Neuronal stem cell (in vitro differentiated cells): ENCODE measurements at regions not wholly inside any gene's neighbourhood (a gene's known extent, or its start where the extent isn't known, plus 50 kb on each side); places are given as distances from the start of the nearest gene placed in this dataset.
A peak's percentile ranks its signal among the peaks of the same experiment; 100 is the strongest.
"Not testable (repeated sequence)": the region's sequence is repeated elsewhere in the genome, so short reads cannot be mapped to it uniquely, and the experiment has no call there.

ENCODE experiments used
- DNase-seq: peaks from one replicate; pipeline ENCODE4 v3.0.0-alpha.2; 2013; ENCODE audit warnings: low spot score
- H2AFZ ChIP-seq: one replicate; pipeline ENCODE4 v1.6.1; 2013; ENCODE audit warnings: mild to moderate bottlenecking, low read length, inconsistent platforms
- H2AK5ac ChIP-seq: 2 replicates; pipeline ENCODE4 v1.6.1; 2013; ENCODE audit warnings: low read depth, mild to moderate bottlenecking, inconsistent platforms, low read length, moderate library complexity, mixed read lengths
- H2BK120ac ChIP-seq: 2 replicates; pipeline ENCODE4 v1.6.1; 2013; ENCODE audit warnings: low read depth, mild to moderate bottlenecking, inconsistent platforms, low read length, moderate library complexity, mixed read lengths
- H2BK12ac ChIP-seq: one replicate; pipeline ENCODE4 v1.6.1; 2013; ENCODE audit warnings: low read length, inconsistent platforms
- H2BK15ac ChIP-seq: 2 replicates; pipeline ENCODE4 v1.6.1; 2013; ENCODE audit warnings: mild to moderate bottlenecking, low read length, inconsistent platforms, mixed read lengths
- H2BK5ac ChIP-seq: one replicate; pipeline ENCODE4 v1.6.1; 2013; ENCODE audit warnings: inconsistent platforms, mild to moderate bottlenecking, low read length, moderate library complexity
- H3K14ac ChIP-seq: one replicate; pipeline ENCODE4 v1.6.1; 2013; ENCODE audit warnings: low read length, inconsistent platforms
- H3K18ac ChIP-seq: 2 replicates; pipeline ENCODE4 v1.6.1; 2013; ENCODE audit warnings: low read length, inconsistent platforms
- H3K23ac ChIP-seq: 2 replicates; pipeline ENCODE4 v1.6.1; 2013; ENCODE audit warnings: low read depth, mild to moderate bottlenecking, mixed read lengths, low read length, inconsistent platforms; ENCODE audit not compliant: poor library complexity
- H3K27ac ChIP-seq: replicated peaks from 3 replicates; pipeline ENCODE4 v1.5.1; 2013; ENCODE audit warnings: low read length, inconsistent platforms
- H3K27me3 ChIP-seq, 3 experiments: 2 replicates each; pipeline ENCODE4 v1.6.1; 2013; ENCODE audit warnings: low read length in 3 of 3, mild to moderate bottlenecking in 2 of 3, inconsistent platforms in 1 of 3, low read depth in 1 of 3, mixed read lengths in 1 of 3, moderate library complexity in 1 of 3; ENCODE audit not compliant: control insufficient read depth in 3 of 3, insufficient read depth in 3 of 3
- H3K36me3 ChIP-seq, 2 donors: replicated peaks in 1 of 2; 2 replicates each; pipeline ENCODE4 v1.6.1; 2013; ENCODE audit warnings: low read length in 2 of 2; ENCODE audit not compliant: control insufficient read depth in 2 of 2, insufficient read depth in 2 of 2
- H3K4ac ChIP-seq: 2 replicates; pipeline ENCODE4 v1.6.1; 2013; ENCODE audit warnings: inconsistent platforms, mild to moderate bottlenecking, low read length, moderate library complexity
- H3K4me1 ChIP-seq, 2 donors: 1 replicate in 1 of 2; 2 replicates in 1 of 2; pipeline ENCODE4 v1.6.1; 2013; ENCODE audit warnings: low read length in 2 of 2, low read depth in 1 of 2; ENCODE audit not compliant: control insufficient read depth in 2 of 2, insufficient read depth in 1 of 2
- H3K4me2 ChIP-seq: one replicate; pipeline ENCODE4 v1.6.1; 2013; ENCODE audit warnings: mild to moderate bottlenecking, low read length, inconsistent platforms; ENCODE audit not compliant: insufficient read depth, poor library complexity, severe bottlenecking
- H3K4me3 ChIP-seq, 2 donors: 2 replicates each; pipeline ENCODE4 v1.5.1; 2013; ENCODE audit warnings: low read length in 2 of 2, mild to moderate bottlenecking in 2 of 2, inconsistent platforms in 1 of 2, moderate library complexity in 1 of 2
- H3K79me1 ChIP-seq: one replicate; pipeline ENCODE4 v1.6.1; 2013; ENCODE audit warnings: low read depth, mild to moderate bottlenecking, inconsistent platforms, low read length, moderate library complexity
- H3K9ac ChIP-seq: one replicate; pipeline ENCODE4 v1.6.1; 2013; ENCODE audit warnings: mild to moderate bottlenecking, low read depth, low read length, inconsistent platforms; ENCODE audit not compliant: poor library complexity
- H3K9me3 ChIP-seq, 2 donors: replicated peaks in 1 of 2; 2 replicates each; pipeline versions ENCODE3 to v1.6.1; 2013; ENCODE audit warnings: low read length in 2 of 2, mild to moderate bottlenecking in 2 of 2, inconsistent platforms in 1 of 2, low read depth in 1 of 2, mixed read lengths in 1 of 2, moderate library complexity in 1 of 2; ENCODE audit not compliant: control insufficient read depth in 2 of 2, insufficient read depth in 1 of 2
- H4K8ac ChIP-seq: one replicate; pipeline ENCODE4 v1.6.1; 2013; ENCODE audit warnings: low read depth, mild to moderate bottlenecking, inconsistent platforms, low read length, moderate library complexity
- H4K91ac ChIP-seq: one replicate; pipeline ENCODE4 v1.6.1; 2013; ENCODE audit warnings: low read length, low read depth, mild to moderate bottlenecking, inconsistent platforms; ENCODE audit not compliant: poor library complexity
- WGBS, 2 donors: extraction: QIAGEN DNeasy Blood & Tissue Kit; methylation state at CpG; one replicate each; pipeline ENCODE4 v1.1.7; 2013; ENCODE audit warnings: missing lambda C conversion rate in 2 of 2, mixed read lengths in 1 of 2; ENCODE audit not compliant: insufficient read length in 2 of 2, insufficient replicate concordance in 1 of 2; ENCODE audit errors: extremely low coverage in 2 of 2; 5-methylcytosine and 5-hydroxymethylcytosine counted together

DNA sequence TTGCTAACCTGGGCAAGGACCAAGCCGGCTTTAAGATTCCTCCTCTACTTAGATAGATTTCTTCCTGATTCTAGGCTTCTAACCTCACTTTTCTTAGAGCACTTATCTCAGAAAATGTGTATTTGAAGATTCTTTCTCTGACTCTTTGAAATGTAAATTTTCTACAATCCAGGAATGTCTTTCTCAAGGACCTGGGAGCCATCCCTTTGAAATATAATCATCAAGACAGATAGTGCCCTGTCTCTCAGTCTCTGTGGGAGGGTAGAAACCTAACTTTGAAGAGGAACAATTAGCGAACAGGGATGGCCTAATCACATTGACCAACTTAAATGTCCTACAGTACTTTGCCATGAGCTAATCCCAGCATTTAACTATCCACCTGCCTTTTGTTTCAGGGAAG lies 1646.0 kb downstream of the PCDH9 start:
- Histone ChIP-seq H4K91ac (no peak overlapping the region), H3K9me3 (no peaks in the 10 kb centered on the region), H3K23ac (no peak overlapping the region), H3K4ac (no peak overlapping the region), H3K79me1 (no peaks in the 10 kb centered on the region), H4K8ac (no peak overlapping the region), H3K36me3 (no peaks in the 10 kb centered on the region), H2BK5ac (no peak overlapping the region), H3K27me3 (no peaks in the 10 kb centered on the region), H2AK5ac (no peak overlapping the region), H3K14ac (no peak overlapping the region), H2BK15ac (no peak overlapping the region), H3K4me1 (no peaks in the 10 kb centered on the region), H2BK120ac (no peak overlapping the region), H3K4me3 (no peak overlapping the region), H3K27ac (no peak overlapping the region), H3K4me2 (no peak overlapping the region), H3K18ac (no peak overlapping the region), H2AFZ (no peak overlapping the region), H2BK12ac (no peak overlapping the region), H3K9ac (no peak overlapping the region)
- no CpG with 5 or more reads among the region's 2 CpGs for WGBS, 2 donors
- no peak for DNase-seq

DNA sequence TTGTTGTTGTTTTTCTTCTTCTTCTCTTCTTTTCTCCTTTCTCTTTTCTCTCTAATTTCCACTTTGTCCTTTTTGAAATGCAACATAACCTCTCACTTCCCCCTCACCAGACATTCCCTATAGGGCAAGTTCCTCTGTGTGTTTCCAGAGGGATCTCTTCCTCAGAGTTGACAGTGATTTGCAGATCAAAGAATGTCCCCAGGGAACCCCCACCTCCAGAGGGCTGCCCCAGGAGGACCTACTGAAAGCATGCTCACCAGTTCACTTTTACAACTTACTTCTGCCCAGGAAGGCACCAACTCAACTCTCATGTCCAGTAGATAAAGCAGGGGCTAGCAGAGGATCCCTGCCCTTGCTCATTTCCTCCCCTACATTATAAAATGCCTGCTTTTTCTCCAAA lies 1648.0 kb downstream of the PCDH9 start:
- Histone ChIP-seq H3K27ac (no peak overlapping the region), H3K14ac (no peak overlapping the region), H3K27me3 (no peaks in the 10 kb centered on the region), H3K4me1 (no peaks in the 10 kb centered on the region), H4K91ac (no peak overlapping the region), H3K9ac (no peak overlapping the region), H3K79me1 (no peaks in the 10 kb centered on the region), H2AK5ac (no peak overlapping the region), H2BK120ac (no peak overlapping the region), H2BK5ac (no peak overlapping the region), H3K4me2 (no peak overlapping the region), H3K23ac (no peak overlapping the region), H3K9me3 (no peaks in the 10 kb centered on the region), H3K4me3 (no peak overlapping the region), H4K8ac (no peak overlapping the region), H3K36me3 (no peaks in the 10 kb centered on the region), H3K4ac (no peak overlapping the region), H2AFZ (peak overlapping the region; percentile 57), H2BK15ac (no peak overlapping the region), H3K18ac (no peak overlapping the region), H2BK12ac (no peak overlapping the region)
- no peak for DNase-seq

DNA sequence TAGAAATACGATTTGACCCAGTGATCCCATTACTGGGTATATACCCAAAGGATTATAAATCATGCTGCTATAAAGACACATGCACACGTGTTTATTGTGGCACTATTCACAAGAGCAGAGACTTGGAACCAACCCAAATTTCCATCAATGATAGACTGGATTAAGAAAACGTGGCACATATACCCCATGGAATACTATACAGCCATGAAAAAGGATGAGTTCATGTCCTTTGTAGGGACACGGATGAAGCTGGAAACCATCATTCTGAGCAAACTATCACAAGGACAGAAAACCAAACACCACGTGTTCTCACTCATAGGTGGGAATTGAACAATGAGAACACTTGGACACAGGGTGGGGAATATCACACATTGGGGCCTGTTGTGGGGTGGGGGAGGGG lies 1665.6 kb downstream of the PCDH9 start:
- not testable (repeated sequence) for H3K4me2 ChIP-seq, H4K91ac ChIP-seq, H3K79me1 ChIP-seq, H3K27me3 ChIP-seq, H3K18ac ChIP-seq, H3K27ac ChIP-seq, H2BK5ac ChIP-seq, H3K36me3 ChIP-seq, H2BK12ac ChIP-seq, H3K14ac ChIP-seq, H2BK15ac ChIP-seq, H3K4ac ChIP-seq, H2AFZ ChIP-seq, H2AK5ac ChIP-seq, DNase-seq, H4K8ac ChIP-seq, H3K9me3 ChIP-seq, H3K23ac ChIP-seq, H3K4me3 ChIP-seq, H3K9ac ChIP-seq, H3K4me1 ChIP-seq, H2BK120ac ChIP-seq
- WGBS, 2 donors: no CpG with 5 or more reads among the region's 5 CpGs

- Histone ChIP-seq H2BK120ac (no peak overlapping the region), H3K14ac (no peak overlapping the region), H2BK5ac (no peak overlapping the region), H3K18ac (no peak overlapping the region), H2AK5ac (no peak overlapping the region), H2BK12ac (no peak overlapping the region), H3K27me3 (no peaks in the 10 kb centered on the region), H3K23ac (no peak overlapping the region), H3K79me1 (no peaks in the 10 kb centered on the region), H3K36me3 (no peaks in the 10 kb centered on the region), H3K9me3 (no peaks in the 10 kb centered on the region), H2BK15ac (no peak overlapping the region), H2AFZ (no peak overlapping the region), H3K9ac (no peak overlapping the region), H3K4me3 (no peak overlapping the region), H3K4ac (no peak overlapping the region), H3K27ac (no peak overlapping the region), H3K4me1 (no peaks in the 10 kb centered on the region), H4K91ac (no peak overlapping the region), H4K8ac (no peak overlapping the region), H3K4me2 (no peak overlapping the region)
- DNase-seq: no peak
- WGBS, 2 donors: no CpG with 5 or more reads among the region's 3 CpGs
These were observed 1667.8 kb downstream of the PCDH9 start for GRCh38 chr13:65562305-65562704.
